ENCODE measurements at regions not wholly inside any gene's neighbourhood (a gene's known extent, or its start where the extent isn't known, plus 50 kb on each side); places are given as distances from the start of the nearest gene placed in this dataset.

DNA sequence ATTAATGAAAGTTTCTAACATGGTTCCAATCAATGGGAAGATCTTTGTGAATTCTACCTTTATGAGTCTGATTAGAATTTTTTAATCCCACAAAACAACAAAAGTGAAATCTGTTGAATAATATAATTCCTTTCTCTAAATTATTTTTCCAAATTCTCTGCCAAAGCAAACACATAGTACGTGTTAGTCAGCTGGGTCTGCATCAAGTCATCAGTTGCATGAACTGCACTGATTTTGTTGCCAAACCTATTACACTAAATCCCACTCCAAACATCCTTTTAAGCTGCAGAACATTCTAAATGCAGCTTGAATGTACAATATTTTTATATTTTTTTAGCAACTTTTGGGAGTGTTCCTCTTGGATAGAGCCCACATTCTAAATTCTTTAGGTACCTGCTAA is 199.0 kb upstream of the HSF2 start:
- FAIRE-seq (no peak), DNase-seq (ENCODE audit: low read depth, low spot score) (no peak), ATAC-seq (no peak)
- Histone ChIP-seq H3K4me3 (no peak overlapping the region), H3K79me2 (ENCODE audit: control insufficient read depth, insufficient read depth, low read length) (no peaks in the 10 kb centered on the region), H4K20me1 (ENCODE audit: control insufficient read depth, insufficient read depth) (no peaks in the 10 kb centered on the region), H3K9me3 (replicated peaks; ENCODE audit: control insufficient read depth, insufficient read depth, low read length) (no peaks in the 10 kb centered on the region), H3K4me2 (ENCODE audit: control insufficient read depth, insufficient read depth) (no peak overlapping the region), H3K27me3 (replicated peaks in 1 of 2; ENCODE audit: control insufficient read depth in 2 of 2, insufficient read depth in 2 of 2, low read length in 1 of 2) (no peaks in the 10 kb centered on the region), H3K36me3 (ENCODE audit: control insufficient read depth in 2 of 2, insufficient read depth in 2 of 2, low read length in 1 of 2) (no peaks in the 10 kb centered on the region), H3K4me1 (ENCODE audit: control insufficient read depth, insufficient read depth, low read length) (no peaks in the 10 kb centered on the region), H3K9ac (ENCODE audit: control insufficient read depth, insufficient read depth, low read length) (no peak overlapping the region), H3K27ac (ENCODE audit: control insufficient read depth, insufficient read depth) (no peak overlapping the region), H2AFZ (ENCODE audit: control insufficient read depth, low read depth, low read length) (no peak overlapping the region)
- SMC1A ChIA-PET (ENCODE audit: uncharacterized antibody, unreplicated experiment): no interaction called here
- POLR2A ChIA-PET: interaction anchor here (0.6 kb wide), 1 partner anchor 15 kb away, joined by 3 read pairs; no protein-coding TSS in a partner anchor
- intact Hi-C loops (cut with micrococcal nuclease; ENCODE audit: unreplicated experiment): no loop called here
- CTCF ChIA-PET: interaction anchor here (0.8 kb wide), 1 partner anchor 10 kb away, joined by 3 read pairs; no protein-coding TSS in a partner anchor
- RAD21 ChIA-PET (ENCODE audit: unreplicated experiment): no interaction called here
- BruUV-seq (replicated peaks): no TSS peak
- in situ Hi-C loops (cut with MboI): no loop called here
- WGBS (ENCODE audit: insufficient coverage, insufficient replicate concordance, low lambda C conversion rate, missing lambda C conversion rate): 28% methylated on average over 1 of the region's 1 CpG
- TF ChIP-seq CBFB (IDR thresholded peaks at IDR 0.05; ENCODE audit: low read depth) (no peak), TAF1 (IDR thresholded peaks at IDR 0.05; ENCODE audit: borderline replicate concordance, low read depth, low read length) (no peak), MYC (IDR thresholded peaks at IDR 0.05; ENCODE audit: insufficient read depth, insufficient read length, insufficient replicate concordance, low read length, severe bottlenecking) (no peak), MEF2A (IDR thresholded peaks at IDR 0.05; ENCODE audit: insufficient read depth, low read depth, low read length) (no peak)
- TF ChIP-seq, protein P1, sequence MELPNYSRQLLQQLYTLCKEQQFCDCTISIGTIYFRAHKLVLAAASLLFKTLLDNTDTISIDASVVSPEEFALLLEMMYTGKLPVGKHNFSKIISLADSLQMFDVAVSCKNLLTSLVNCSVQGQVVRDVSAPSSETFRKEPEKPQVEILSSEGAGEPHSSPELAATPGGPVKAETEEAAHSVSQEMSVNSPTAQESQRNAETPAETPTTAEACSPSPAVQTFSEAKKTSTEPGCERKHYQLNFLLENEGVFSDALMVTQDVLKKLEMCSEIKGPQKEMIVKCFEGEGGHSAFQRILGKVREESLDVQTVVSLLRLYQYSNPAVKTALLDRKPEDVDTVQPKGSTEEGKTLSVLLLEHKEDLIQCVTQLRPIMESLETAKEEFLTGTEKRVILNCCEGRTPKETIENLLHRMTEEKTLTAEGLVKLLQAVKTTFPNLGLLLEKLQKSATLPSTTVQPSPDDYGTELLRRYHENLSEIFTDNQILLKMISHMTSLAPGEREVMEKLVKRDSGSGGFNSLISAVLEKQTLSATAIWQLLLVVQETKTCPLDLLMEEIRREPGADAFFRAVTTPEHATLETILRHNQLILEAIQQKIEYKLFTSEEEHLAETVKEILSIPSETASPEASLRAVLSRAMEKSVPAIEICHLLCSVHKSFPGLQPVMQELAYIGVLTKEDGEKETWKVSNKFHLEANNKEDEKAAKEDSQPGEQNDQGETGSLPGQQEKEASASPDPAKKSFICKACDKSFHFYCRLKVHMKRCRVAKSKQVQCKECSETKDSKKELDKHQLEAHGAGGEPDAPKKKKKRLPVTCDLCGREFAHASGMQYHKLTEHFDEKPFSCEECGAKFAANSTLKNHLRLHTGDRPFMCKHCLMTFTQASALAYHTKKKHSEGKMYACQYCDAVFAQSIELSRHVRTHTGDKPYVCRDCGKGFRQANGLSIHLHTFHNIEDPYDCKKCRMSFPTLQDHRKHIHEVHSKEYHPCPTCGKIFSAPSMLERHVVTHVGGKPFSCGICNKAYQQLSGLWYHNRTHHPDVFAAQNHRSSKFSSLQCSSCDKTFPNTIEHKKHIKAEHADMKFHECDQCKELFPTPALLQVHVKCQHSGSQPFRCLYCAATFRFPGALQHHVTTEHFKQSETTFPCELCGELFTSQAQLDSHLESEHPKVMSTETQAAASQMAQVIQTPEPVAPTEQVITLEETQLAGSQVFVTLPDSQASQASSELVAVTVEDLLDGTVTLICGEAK (IDR thresholded peaks at IDR 0.05; ENCODE audit: borderline replicate concordance): no peak
- TF ChIP-seq, protein P2, sequence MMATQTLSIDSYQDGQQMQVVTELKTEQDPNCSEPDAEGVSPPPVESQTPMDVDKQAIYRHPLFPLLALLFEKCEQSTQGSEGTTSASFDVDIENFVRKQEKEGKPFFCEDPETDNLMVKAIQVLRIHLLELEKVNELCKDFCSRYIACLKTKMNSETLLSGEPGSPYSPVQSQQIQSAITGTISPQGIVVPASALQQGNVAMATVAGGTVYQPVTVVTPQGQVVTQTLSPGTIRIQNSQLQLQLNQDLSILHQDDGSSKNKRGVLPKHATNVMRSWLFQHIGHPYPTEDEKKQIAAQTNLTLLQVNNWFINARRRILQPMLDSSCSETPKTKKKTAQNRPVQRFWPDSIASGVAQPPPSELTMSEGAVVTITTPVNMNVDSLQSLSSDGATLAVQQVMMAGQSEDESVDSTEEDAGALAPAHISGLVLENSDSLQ (IDR thresholded peaks at IDR 0.05): no peak

Data from GM12878 (cell line).